CD4-positive, alpha-beta T cell (primary cell): ENCODE measurements at regions not wholly inside any gene's neighbourhood (a gene's known extent, or its start where the extent isn't known, plus 50 kb on each side); places are given as distances from the start of the nearest gene placed in this dataset.

Experiments used
- ATAC-seq: fragments of 200-7000 bp; cut with Tn5 transposase; one replicate; pipeline ENCODE4 v1.10.0; 2022; ENCODE audit warnings: mild to moderate bottlenecking; ENCODE audit not compliant: poor library complexity
- CTCF ChIA-PET: fragments of 350-600 bp; sonication (Branson Sonifier 250); formaldehyde crosslinking; loops from one replicate; lab custom pipeline; 2021; ENCODE audit warnings: antibody characterized with exemption, inconsistent platforms; lab: Charles Lee
- POLR2A ChIA-PET: fragments of 350-600 bp; sonication (Branson Sonifier 250); formaldehyde crosslinking; loops from one replicate; lab custom pipeline; 2021; ENCODE audit warnings: antibody characterized with exemption, inconsistent platforms; lab: Charles Lee
- DNase-seq, 14 experiments: peaks; one replicate each; pipeline ENCODE4 v3.0.0-alpha.2; 2013 to 2020; ENCODE audit warnings: mixed read lengths in 2 of 14
- H3K27ac ChIP-seq, 2 donors: one replicate each; pipeline versions ENCODE4 v1.5.1 to v1.7.0; 2013; ENCODE audit warnings: low read length in 2 of 2, low read depth in 1 of 2, mild to moderate bottlenecking in 1 of 2
- H3K27me3 ChIP-seq, 2 experiments: 1 replicate in 1 of 2; 2 replicates in 1 of 2; pipeline versions ENCODE4 v1.6.1 to v1.7.0; 2013; ENCODE audit warnings: low read length in 2 of 2, control low read depth in 1 of 2, mild to moderate bottlenecking in 1 of 2, moderate library complexity in 1 of 2; ENCODE audit not compliant: insufficient read depth in 2 of 2, control insufficient read depth in 1 of 2
- H3K36me3 ChIP-seq: one replicate; pipeline ENCODE4 v1.6.1; 2013; ENCODE audit warnings: low read length, control low read depth; ENCODE audit not compliant: insufficient read depth
- H3K4me1 ChIP-seq: one replicate; pipeline ENCODE4 v1.6.1; 2013; ENCODE audit warnings: low read length, control low read depth; ENCODE audit not compliant: insufficient read depth
- H3K4me3 ChIP-seq: one replicate; pipeline ENCODE4 v1.5.1; 2013; ENCODE audit warnings: mild to moderate bottlenecking, low read length, moderate library complexity
- H3K9me3 ChIP-seq, 2 experiments: 1 replicate in 1 of 2; 2 replicates in 1 of 2; pipeline versions ENCODE4 v1.6.1 to v1.7.0; 2013; ENCODE audit warnings: low read length in 2 of 2, mild to moderate bottlenecking in 2 of 2, control low read depth in 1 of 2, moderate library complexity in 1 of 2; ENCODE audit not compliant: control insufficient read depth in 1 of 2, insufficient read depth in 1 of 2
- H3K27ac Mint-ChIP-seq: one replicate; pipeline ENCODE4 v1.8.0; 2020; ENCODE audit warnings: mixed read lengths
- H3K27me3 Mint-ChIP-seq: one replicate; pipeline ENCODE4 v1.8.0; 2021; ENCODE audit warnings: mixed read lengths
- H3K36me3 Mint-ChIP-seq: one replicate; pipeline ENCODE4 v1.8.0; 2021; ENCODE audit warnings: low read depth, mixed read lengths
- H3K4me1 Mint-ChIP-seq: one replicate; pipeline ENCODE4 v1.8.0; 2021; ENCODE audit warnings: low read depth, mixed read lengths
- H3K4me3 Mint-ChIP-seq: one replicate; pipeline ENCODE4 v1.8.0; 2020; ENCODE audit warnings: mild to moderate bottlenecking, mixed read lengths
- H3K9me3 Mint-ChIP-seq: one replicate; pipeline ENCODE4 v1.8.0; 2020; ENCODE audit warnings: mixed read lengths
- intact Hi-C, 2 experiments: fragments of 100-400 bp; cut with DNase I in 1 of 2; cut with micrococcal nuclease in 1 of 2; formaldehyde crosslinking; loops; one replicate each; pipeline versions ENCODE4 v1.15.1 to v1.9.0; 2023 to 2025; cut with DNase I, micrococcal nuclease
- TF ChIP-seq, protein P1 (sequence below): fragments of 200-600 bp; IDR thresholded peaks from one replicate; pipeline ENCODE4 v1.8.0; 2022; ENCODE audit warnings: antibody characterized with exemption, mild to moderate bottlenecking

- H3K4me1 ChIP-seq: no peaks in the 10 kb centered on the region
- no peak overlapping the region for H3K4me3 Mint-ChIP-seq
- H3K36me3 Mint-ChIP-seq: no peaks in the 10 kb centered on the region
- H3K9me3 ChIP-seq: no peaks in the 10 kb centered on the region
- ChIA-PET CTCF (no interaction called here), POLR2A (no interaction called here)
- H3K27me3 Mint-ChIP-seq: no peaks in the 10 kb centered on the region
- intact Hi-C loops: no loop called here
- no peak for ATAC-seq
- H3K4me3 ChIP-seq: no peak overlapping the region
- no peak overlapping the region for H3K27ac Mint-ChIP-seq
- H3K4me1 Mint-ChIP-seq: no peaks in the 10 kb centered on the region
- peaks cover 18% of the 10 kb centered on the region for H3K9me3 Mint-ChIP-seq
- no peaks in the 10 kb centered on the region for H3K36me3 ChIP-seq
- H3K27me3 ChIP-seq: no peaks in the 10 kb centered on the region
- TF ChIP-seq, protein P1, sequence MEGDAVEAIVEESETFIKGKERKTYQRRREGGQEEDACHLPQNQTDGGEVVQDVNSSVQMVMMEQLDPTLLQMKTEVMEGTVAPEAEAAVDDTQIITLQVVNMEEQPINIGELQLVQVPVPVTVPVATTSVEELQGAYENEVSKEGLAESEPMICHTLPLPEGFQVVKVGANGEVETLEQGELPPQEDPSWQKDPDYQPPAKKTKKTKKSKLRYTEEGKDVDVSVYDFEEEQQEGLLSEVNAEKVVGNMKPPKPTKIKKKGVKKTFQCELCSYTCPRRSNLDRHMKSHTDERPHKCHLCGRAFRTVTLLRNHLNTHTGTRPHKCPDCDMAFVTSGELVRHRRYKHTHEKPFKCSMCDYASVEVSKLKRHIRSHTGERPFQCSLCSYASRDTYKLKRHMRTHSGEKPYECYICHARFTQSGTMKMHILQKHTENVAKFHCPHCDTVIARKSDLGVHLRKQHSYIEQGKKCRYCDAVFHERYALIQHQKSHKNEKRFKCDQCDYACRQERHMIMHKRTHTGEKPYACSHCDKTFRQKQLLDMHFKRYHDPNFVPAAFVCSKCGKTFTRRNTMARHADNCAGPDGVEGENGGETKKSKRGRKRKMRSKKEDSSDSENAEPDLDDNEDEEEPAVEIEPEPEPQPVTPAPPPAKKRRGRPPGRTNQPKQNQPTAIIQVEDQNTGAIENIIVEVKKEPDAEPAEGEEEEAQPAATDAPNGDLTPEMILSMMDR: no peak
- DNase-seq: no peak
- no peak overlapping the region for H3K27ac ChIP-seq
Measured at GRCh38 chr14:42513837-42514236, 907.2 kb downstream of the LRFN5 start.

DNA sequence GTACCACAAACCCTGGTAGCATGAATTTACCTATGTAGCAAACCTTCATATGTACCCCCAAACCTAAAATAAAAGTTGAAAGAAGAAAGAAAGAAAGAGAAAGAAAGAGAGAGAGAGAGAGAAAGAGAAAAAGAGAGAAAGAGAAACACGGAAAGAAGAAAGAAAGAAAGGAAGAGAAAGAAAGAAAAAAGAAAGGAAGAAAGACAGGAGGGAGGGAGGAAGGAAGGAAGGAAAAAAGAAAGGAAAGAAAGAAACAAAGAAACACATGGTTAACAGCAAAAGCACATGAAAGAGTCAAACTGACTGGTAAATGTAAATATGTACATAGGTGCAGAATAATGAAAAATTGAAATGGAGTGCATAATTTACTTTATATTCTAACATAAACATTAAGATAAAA lies 903.4 kb downstream of the LRFN5 start:
- Mint-ChIP-seq H3K36me3 (no peaks in the 10 kb centered on the region), H3K4me1 (no peaks in the 10 kb centered on the region), H3K27ac (no peak overlapping the region), H3K27me3 (no peaks in the 10 kb centered on the region), H3K9me3 (peaks cover 15% of the 10 kb centered on the region), H3K4me3 (no peak overlapping the region)
- ChIA-PET POLR2A (no interaction called here), CTCF (no interaction called here)
- no peaks in the 10 kb centered on the region for H3K4me1 ChIP-seq
- intact Hi-C loops: no loop called here
- no peak for DNase-seq
- H3K9me3 ChIP-seq: peaks cover 0 to 5% of the 10 kb centered on the region in 2 experiments
- no peak overlapping the region for H3K27ac ChIP-seq
- no peak overlapping the region for H3K4me3 ChIP-seq
- H3K36me3 ChIP-seq: no peaks in the 10 kb centered on the region
- no peaks in the 10 kb centered on the region for H3K27me3 ChIP-seq
- TF ChIP-seq, protein P1: no peak
- no peak for ATAC-seq

DNA sequence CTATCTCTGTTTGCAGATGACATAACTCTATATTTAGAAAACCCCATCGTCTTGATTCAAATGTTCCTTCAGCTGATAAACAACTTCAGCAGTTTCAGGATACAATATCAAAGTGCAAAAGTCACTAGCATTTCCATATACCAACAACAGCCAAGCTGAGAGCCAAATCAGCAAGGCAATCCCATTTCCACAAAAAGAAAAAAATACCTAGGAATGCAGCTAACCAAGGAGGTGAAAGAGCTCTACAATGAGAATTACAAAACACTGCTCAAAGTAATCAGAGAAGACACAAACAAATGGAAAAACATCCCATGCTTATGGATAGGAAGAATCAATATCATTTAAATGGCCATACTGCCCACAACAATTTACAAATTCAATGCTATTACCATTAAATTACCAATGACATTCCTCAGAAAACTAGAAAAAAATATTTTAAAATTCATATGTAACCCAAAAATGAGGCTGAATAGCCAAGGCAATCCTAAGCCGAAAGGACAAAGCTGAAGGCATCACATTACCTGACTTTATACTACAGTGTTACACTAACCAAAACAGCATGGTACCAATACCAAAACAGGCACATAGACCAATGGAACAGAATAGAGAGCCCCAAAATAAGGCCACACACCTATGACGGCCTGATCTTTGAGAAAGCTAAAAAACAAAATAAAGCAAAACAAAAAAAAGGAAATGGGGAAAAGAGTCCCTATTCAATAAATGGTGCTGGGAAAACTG lies 901.7 kb downstream of the LRFN5 start:
- no peak for ATAC-seq
- intact Hi-C loops: no loop called here
- H3K27me3 Mint-ChIP-seq: no peaks in the 10 kb centered on the region

More for the DNA sequence above, 901.7 kb downstream of the LRFN5 start:
- H3K9me3 Mint-ChIP-seq: peaks cover 15% of the 10 kb centered on the region
- H3K4me3 ChIP-seq: no peak overlapping the region
- peaks cover 0 to 5% of the 10 kb centered on the region in 2 experiments for H3K9me3 ChIP-seq
- DNase-seq: no peak
- H3K36me3 Mint-ChIP-seq: no peaks in the 10 kb centered on the region
- H3K4me1 ChIP-seq: no peaks in the 10 kb centered on the region
- H3K27ac Mint-ChIP-seq: no peak overlapping the region
- CTCF ChIA-PET: no interaction called here
- no peaks in the 10 kb centered on the region for H3K36me3 ChIP-seq
- no peaks in the 10 kb centered on the region for H3K27me3 ChIP-seq
- H3K27ac ChIP-seq: no peak overlapping the region
- H3K4me3 Mint-ChIP-seq: no peak overlapping the region
- TF ChIP-seq, protein P1: no peak
- POLR2A ChIA-PET: no interaction called here
- H3K4me1 Mint-ChIP-seq: no peaks in the 10 kb centered on the region
